H1 (cell line): ENCODE measurements at regions not wholly inside any gene's neighbourhood (a gene's known extent, or its start where the extent isn't known, plus 50 kb on each side); places are given as distances from the start of the nearest gene placed in this dataset.

Experiments
- CTCF ChIA-PET: fragments of 300-600 bp; sonication (Branson Sonifier 250); formaldehyde crosslinking; loops from one replicate; lab custom pipeline; 2021; ENCODE audit not compliant: partially characterized antibody; lab: Charles Lee
- POLR2A ChIA-PET: fragments of 300-600 bp; sonication (Branson Sonifier 250); formaldehyde crosslinking; loops from one replicate; lab custom pipeline; 2021; ENCODE audit warnings: inconsistent platforms; ENCODE audit not compliant: partially characterized antibody; lab: Charles Lee
- DNase-seq, 2 experiments: peaks; one replicate each; pipeline versions ENCODE4 v3.0.0 to v3.0.0-alpha.2; 2010 to 2022; ENCODE audit warnings: low spot score in 2 of 2, low read depth in 1 of 2, mixed read lengths in 1 of 2
- FAIRE-seq: peaks from 2 replicates; lab custom pipeline; 2011; peaks lifted over from hg19 to GRCh38; lab: Jason Lieb, UNC
- H2AFZ ChIP-seq: 2 replicates; pipeline ENCODE4 v1.8.1; 2012; ENCODE audit warnings: low read length, inconsistent platforms
- H2AK5ac ChIP-seq: 2 replicates; pipeline ENCODE4 v1.6.1; 2013; ENCODE audit warnings: low read depth, low read length
- H2BK120ac ChIP-seq: replicated peaks from 2 replicates; pipeline ENCODE3; 2013; ENCODE audit warnings: low read depth, low read length, inconsistent platforms
- H2BK12ac ChIP-seq: 2 replicates; pipeline ENCODE4 v1.6.1; 2013; ENCODE audit warnings: low read depth, low read length
- H2BK15ac ChIP-seq: 2 replicates; pipeline ENCODE4 v1.6.1; 2013; ENCODE audit warnings: low read length
- H2BK20ac ChIP-seq: 2 replicates; pipeline ENCODE4 v1.6.1; 2013; ENCODE audit warnings: low read length
- H2BK5ac ChIP-seq: 2 replicates; pipeline ENCODE4 v1.6.1; 2013; ENCODE audit warnings: low read depth, low read length
- H3K14ac ChIP-seq: 2 replicates; pipeline ENCODE4 v1.6.1; 2013; ENCODE audit warnings: inconsistent platforms; ENCODE audit not compliant: insufficient read length
- H3K18ac ChIP-seq: 2 replicates; pipeline ENCODE4 v1.6.1; 2013; ENCODE audit warnings: low read length; ENCODE audit errors: extremely low read depth
- H3K23ac ChIP-seq: 2 replicates; pipeline ENCODE4 v1.6.1; 2013; ENCODE audit warnings: inconsistent platforms; ENCODE audit not compliant: insufficient read length
- H3K23me2 ChIP-seq: 2 replicates; pipeline ENCODE4 v1.6.1; 2013; ENCODE audit warnings: low read depth, low read length
- H3K27ac ChIP-seq: 2 replicates; pipeline ENCODE4 v1.6.1; 2011; ENCODE audit warnings: low read depth, low read length, inconsistent platforms
- H3K27me3 ChIP-seq, 4 experiments: replicated peaks in 1 of 4; 1 replicate in 1 of 4; 2 replicates in 3 of 4; pipeline versions ENCODE4 v1.6.1 to v1.8.1; 2011 to 2013; ENCODE audit warnings: low read length in 3 of 4, mild to moderate bottlenecking in 3 of 4, inconsistent platforms in 2 of 4, mixed read lengths in 2 of 4, moderate library complexity in 1 of 4; ENCODE audit not compliant: control insufficient read depth in 3 of 4, insufficient read depth in 3 of 4; ENCODE audit errors: extremely low read depth in 1 of 4
- H3K36me3 ChIP-seq, 4 experiments: 2 replicates each; pipeline versions ENCODE4 v1.6.1 to v1.8.1; 2011 to 2013; ENCODE audit warnings: mild to moderate bottlenecking in 4 of 4, low read length in 3 of 4, moderate library complexity in 2 of 4, control low read depth in 1 of 4, inconsistent platforms in 1 of 4; ENCODE audit not compliant: insufficient read depth in 4 of 4, control insufficient read depth in 2 of 4
- H3K4ac ChIP-seq: replicated peaks from 2 replicates; pipeline ENCODE3; 2013; ENCODE audit warnings: low read length, low read depth, mixed read lengths, inconsistent platforms; ENCODE audit not compliant: insufficient read length
- H3K4me1 ChIP-seq, 4 experiments: replicated peaks in 1 of 4; 1 replicate in 1 of 4; 2 replicates in 3 of 4; pipeline versions ENCODE4 v1.6.1 to v1.8.1; 2011 to 2013; ENCODE audit warnings: low read length in 3 of 4, inconsistent platforms in 2 of 4, mixed read lengths in 1 of 4; ENCODE audit not compliant: insufficient read depth in 4 of 4, control insufficient read depth in 3 of 4
- H3K4me2 ChIP-seq, 2 experiments: 2 replicates each; pipeline versions ENCODE4 v1.6.1 to v1.8.1; 2011 to 2013; ENCODE audit warnings: low read depth in 2 of 2, low read length in 2 of 2, control low read depth in 1 of 2, inconsistent platforms in 1 of 2, mild to moderate bottlenecking in 1 of 2; ENCODE audit not compliant: insufficient read depth in 1 of 2
- H3K4me3 ChIP-seq, 4 experiments: fragments of 200-600, 300-600 bp in 1 of 4; sonication (generic), shearing (Covaris generic), sonication (Bioruptor Twin) in 1 of 4; 2 replicates each; pipeline versions ENCODE4 v1.5.1 to v1.8.1; 2011 to 2016; ENCODE audit warnings: low read length in 4 of 4, low read depth in 3 of 4, control low read depth in 2 of 4, inconsistent platforms in 2 of 4, mild to moderate bottlenecking in 2 of 4, mixed read lengths in 1 of 4, moderate library complexity in 1 of 4; ENCODE audit not compliant: insufficient read depth in 2 of 4; ENCODE audit errors: extremely low read depth in 1 of 4
- H3K56ac ChIP-seq: replicated peaks from 2 replicates; pipeline ENCODE3; 2013; ENCODE audit warnings: low read depth, mild to moderate bottlenecking, mixed read lengths, low read length, inconsistent platforms; ENCODE audit not compliant: insufficient read length
- H3K79me1 ChIP-seq: 2 replicates; pipeline ENCODE4 v1.6.1; 2013; ENCODE audit warnings: low read depth, low read length, control low read depth
- H3K79me2 ChIP-seq, 2 experiments: 2 replicates each; pipeline versions ENCODE4 v1.6.1 to v1.8.1; 2012 to 2013; ENCODE audit warnings: low read length in 2 of 2, mild to moderate bottlenecking in 2 of 2, inconsistent platforms in 1 of 2; ENCODE audit not compliant: insufficient read depth in 2 of 2, control insufficient read depth in 1 of 2
- H3K9ac ChIP-seq, 4 experiments: replicated peaks in 1 of 4; 1 replicate in 1 of 4; 2 replicates in 3 of 4; pipeline versions ENCODE4 v1.6.1 to v1.8.1; 2011 to 2013; ENCODE audit warnings: low read depth in 3 of 4, low read length in 3 of 4, control low read depth in 2 of 4, mild to moderate bottlenecking in 2 of 4, moderate library complexity in 2 of 4, inconsistent platforms in 1 of 4; ENCODE audit errors: extremely low read depth in 1 of 4
- H3K9me3 ChIP-seq, 2 experiments: 2 replicates each; pipeline versions ENCODE4 v1.6.1 to v1.8.1; 2012 to 2013; ENCODE audit warnings: mild to moderate bottlenecking in 2 of 2, moderate library complexity in 2 of 2, control low read depth in 1 of 2, inconsistent platforms in 1 of 2, low read depth in 1 of 2, low read length in 1 of 2, mixed read lengths in 1 of 2; ENCODE audit not compliant: insufficient read depth in 2 of 2
- H4K20me1 ChIP-seq, 2 experiments: replicated peaks in 1 of 2; 2 replicates each; pipeline versions ENCODE3 to v1.8.1; 2011 to 2013; ENCODE audit warnings: inconsistent platforms in 2 of 2, low read length in 2 of 2, mild to moderate bottlenecking in 1 of 2; ENCODE audit not compliant: insufficient read depth in 2 of 2, control insufficient read depth in 1 of 2
- H4K5ac ChIP-seq: 2 replicates; pipeline ENCODE4 v1.6.1; 2013; ENCODE audit warnings: low read length, low read depth, mixed read lengths, inconsistent platforms; ENCODE audit not compliant: insufficient read length
- H4K8ac ChIP-seq: 2 replicates; pipeline ENCODE4 v1.8.0; 2013; ENCODE audit warnings: mild to moderate bottlenecking, moderate library complexity, low read length, inconsistent platforms; ENCODE audit not compliant: insufficient read depth; ENCODE audit errors: extremely low read depth
- H4K91ac ChIP-seq: replicated peaks from 2 replicates; pipeline ENCODE3; 2013; ENCODE audit warnings: low read length, mixed read lengths, inconsistent platforms; ENCODE audit not compliant: insufficient read length
- BACH1 ChIP-seq: IDR thresholded peaks from 2 replicates; pipeline ENCODE4 v1.6.1; 2012; ENCODE audit warnings: low read length, improper control_type of control experiment
- EGR1 ChIP-seq: IDR thresholded peaks from 2 replicates; pipeline ENCODE4 v1.6.1; 2011; ENCODE audit warnings: low read depth, low read length, borderline replicate concordance
- HDAC2 ChIP-seq, 2 experiments: fragments of 300-600 bp in 1 of 2; sonication (generic) in 1 of 2; IDR thresholded peaks; 2 replicates each; pipeline ENCODE4 v1.6.1; 2011 to 2012; ENCODE audit warnings: low read depth in 2 of 2, low read length in 2 of 2, mild to moderate bottlenecking in 2 of 2, moderate library complexity in 2 of 2, borderline replicate concordance in 1 of 2, inconsistent platforms in 1 of 2
- HDAC6 ChIP-seq: IDR thresholded peaks from one replicate; pipeline ENCODE4 v1.7.1; 2012; ENCODE audit warnings: low read depth, mild to moderate bottlenecking, inconsistent platforms, low read length, moderate library complexity
- NANOG ChIP-seq: IDR thresholded peaks from 2 replicates; pipeline ENCODE4 v1.6.1; 2011; ENCODE audit warnings: low read length, low read depth, mild to moderate bottlenecking, inconsistent platforms; ENCODE audit not compliant: insufficient read depth, poor library complexity, severe bottlenecking
- NRF1 ChIP-seq: IDR thresholded peaks from 2 replicates; pipeline ENCODE4 v1.6.1; 2011; ENCODE audit warnings: mild to moderate bottlenecking, low read depth, low read length, improper control_type of control experiment
- POLR2A ChIP-seq, 2 experiments: IDR thresholded peaks; 1 replicate in 1 of 2; 2 replicates in 1 of 2; pipeline ENCODE4 v1.6.1; 2011; ENCODE audit warnings: low read depth in 2 of 2, low read length in 2 of 2, mild to moderate bottlenecking in 2 of 2; ENCODE audit errors: control extremely low read depth in 1 of 2
- SAP30 ChIP-seq: fragments of 300-600 bp; sonication (generic); IDR thresholded peaks from 2 replicates; pipeline ENCODE4 v1.7.1; 2012; ENCODE audit warnings: low read length, moderate library complexity, mild to moderate bottlenecking, inconsistent platforms; ENCODE audit not compliant: insufficient read depth, insufficient replicate concordance
- SIX5 ChIP-seq: IDR thresholded peaks from 2 replicates; pipeline ENCODE4 v1.6.1; 2011; ENCODE audit warnings: mild to moderate bottlenecking, low read depth, low read length
- TAF1 ChIP-seq: IDR thresholded peaks from 2 replicates; pipeline ENCODE4 v1.6.1; 2011; ENCODE audit warnings: mild to moderate bottlenecking, low read depth, low read length
- ZNF274 ChIP-seq: IDR thresholded peaks from 2 replicates; pipeline ENCODE4 v1.7.0; 2012; ENCODE audit warnings: low read length, borderline replicate concordance; ENCODE audit errors: extremely low read depth
- WGBS, 2 experiments: shearing (Covaris generic) in 1 of 2; methylation state at CpG; one replicate each; pipeline versions ENCODE4 v1.1.6 to v1.1.7; 2013 to 2015; ENCODE audit warnings: low lambda C conversion rate in 2 of 2, mixed read lengths in 2 of 2, inconsistent platforms in 1 of 2, low coverage in 1 of 2, missing lambda C conversion rate in 1 of 2; ENCODE audit not compliant: insufficient replicate concordance in 2 of 2, insufficient coverage in 1 of 2, insufficient read length in 1 of 2; ENCODE audit errors: extremely low coverage in 1 of 2, missing lambda C conversion rate in 1 of 2; 5-methylcytosine and 5-hydroxymethylcytosine counted together
- TF ChIP-seq, protein P1 (sequence below): IDR thresholded peaks from 2 replicates; pipeline ENCODE4 v1.6.1; 2011; ENCODE audit warnings: low read length, improper control_type of control experiment

DNA sequence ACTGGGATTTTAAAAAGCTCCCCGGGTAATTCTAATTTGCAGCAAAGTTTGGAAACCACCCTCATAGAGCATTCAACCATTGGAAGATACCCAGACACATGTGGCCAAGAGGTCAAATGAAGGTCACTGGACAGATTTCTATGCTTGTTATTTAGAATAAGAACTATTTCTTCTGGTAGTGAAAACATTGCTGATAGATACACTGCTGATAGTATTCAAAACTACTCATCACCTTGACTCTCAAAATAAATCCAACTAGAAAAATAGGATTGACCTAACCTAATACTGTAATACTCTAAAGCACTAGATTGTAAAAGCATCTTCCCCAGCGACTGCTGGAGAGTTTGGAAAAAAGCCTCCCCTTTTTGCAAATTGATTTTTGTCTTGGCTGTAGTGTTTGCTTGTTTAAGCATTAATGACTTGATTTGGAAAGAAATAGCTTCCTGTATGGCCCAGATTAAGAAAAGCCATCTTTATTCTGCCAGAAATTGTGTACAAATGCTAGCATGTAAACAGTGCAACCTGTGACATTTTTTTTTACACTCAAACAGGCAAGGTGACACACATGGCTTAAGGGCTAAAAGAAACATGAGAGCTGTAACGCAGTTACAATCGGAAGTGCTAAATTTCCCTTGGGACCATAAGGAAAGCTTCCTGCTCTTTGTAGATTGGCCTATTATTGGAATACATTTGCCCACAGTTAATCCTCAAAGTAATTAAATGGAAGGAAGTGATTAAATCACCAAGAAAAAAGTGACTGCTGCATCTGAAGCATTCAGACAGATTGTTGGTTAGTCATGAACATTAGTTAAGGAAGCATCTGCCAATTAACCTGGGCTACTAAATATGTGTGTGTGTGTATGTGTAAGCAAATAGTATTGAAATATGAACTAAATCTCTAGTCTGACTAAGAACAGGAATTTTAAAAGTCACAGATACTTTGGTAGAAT is 356.5 kb upstream of the ATP2B1 start:
- Histone ChIP-seq H2AFZ (no peak overlapping the region), H2BK5ac (no peak overlapping the region), H3K4me3 (no peak overlapping the region), H2BK12ac (no peak overlapping the region), H3K9ac (no peak overlapping the region), H4K20me1 (no peaks in the 10 kb centered on the region), H3K27ac (no peak overlapping the region), H3K14ac (no peak overlapping the region), H4K8ac (no peak overlapping the region), H3K23ac (no peak overlapping the region), H3K4me1 (no peaks in the 10 kb centered on the region), H2AK5ac (no peak overlapping the region), H3K79me1 (no peaks in the 10 kb centered on the region), H3K27me3 (no peaks in the 10 kb centered on the region), H3K4me2 (no peak overlapping the region), H3K56ac (no peak overlapping the region), H3K23me2 (no peaks in the 10 kb centered on the region), H3K9me3 (no peaks in the 10 kb centered on the region), H4K5ac (no peak overlapping the region), H2BK120ac (no peak overlapping the region), H4K91ac (no peak overlapping the region), H3K4ac (no peak overlapping the region), H2BK15ac (no peak overlapping the region), H3K79me2 (no peaks in the 10 kb centered on the region), H2BK20ac (no peak overlapping the region), H3K36me3 (no peaks in the 10 kb centered on the region), H3K18ac (no peak overlapping the region)
- POLR2A ChIA-PET: no interaction called here
- DNase-seq (no peak), FAIRE-seq (no peak)
- CTCF ChIA-PET: interaction anchor here (0.7 to 1.4 kb wide), 2 partner anchors 9 to 10 kb away, joined by 3 read pairs; no protein-coding TSS in a partner anchor
- 95% methylated on average over 4 of the region's 4 CpGs; no CpG with 5 or more reads in 1 of the 2 experiments for WGBS, 2 experiments
- TF ChIP-seq POLR2A (IDR thresholded peaks at IDR 0.05; ENCODE audit: control extremely low read depth in 1 of 2, low read depth in 2 of 2, low read length in 2 of 2): no peak
- no peak for TF ChIP-seq NRF1
- TF ChIP-seq HDAC6: no peak
- no peak for TF ChIP-seq TAF1
- no peak for TF ChIP-seq SAP30
- TF ChIP-seq, protein P1, sequence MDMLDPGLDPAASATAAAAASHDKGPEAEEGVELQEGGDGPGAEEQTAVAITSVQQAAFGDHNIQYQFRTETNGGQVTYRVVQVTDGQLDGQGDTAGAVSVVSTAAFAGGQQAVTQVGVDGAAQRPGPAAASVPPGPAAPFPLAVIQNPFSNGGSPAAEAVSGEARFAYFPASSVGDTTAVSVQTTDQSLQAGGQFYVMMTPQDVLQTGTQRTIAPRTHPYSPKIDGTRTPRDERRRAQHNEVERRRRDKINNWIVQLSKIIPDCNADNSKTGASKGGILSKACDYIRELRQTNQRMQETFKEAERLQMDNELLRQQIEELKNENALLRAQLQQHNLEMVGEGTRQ: no peak
- no peak for TF ChIP-seq ZNF274
- no peak for TF ChIP-seq EGR1
- no peak for TF ChIP-seq BACH1
- TF ChIP-seq NANOG: no peak
- no peak for TF ChIP-seq HDAC2 (IDR thresholded peaks at IDR 0.05; ENCODE audit: borderline replicate concordance in 1 of 2, low read depth in 2 of 2, low read length in 2 of 2)
- no peak for TF ChIP-seq SIX5
